A549 (cell line): ENCODE measurements at regions not wholly inside any gene's neighbourhood (a gene's known extent, or its start where the extent isn't known, plus 50 kb on each side); places are given as distances from the start of the nearest gene placed in this dataset.

Experiments
- ATAC-seq, 2 experiments: fragments of 200-7000 bp in 1 of 2; fragments of >200 bp in 1 of 2; cut with Nextera tagmentation in 1 of 2; cut with Tn5 transposase in 1 of 2; 3 replicates each; pipeline versions ENCODE4 v1.8.0 to v1.9.1; 2018 to 2020; ENCODE audit warnings: mild to moderate bottlenecking in 1 of 2, moderate library complexity in 1 of 2
- CTCF ChIA-PET: fragments of 300-600 bp; sonication (Branson Sonifier 250); formaldehyde crosslinking; extraction: SDS; loops from one replicate; lab custom pipeline; 2021; ENCODE audit warnings: antibody characterized with exemption, inconsistent platforms; lab: Yijun Ruan, JAX
- POLR2A ChIA-PET: fragments of 350-600 bp; formaldehyde crosslinking; extraction: SDS; loops from one replicate; lab custom pipeline; 2021; ENCODE audit warnings: antibody characterized with exemption, inconsistent platforms; lab: Yijun Ruan, JAX
- DNase-seq, 2 experiments: peaks; one replicate each; pipeline versions ENCODE4 v3.0.0 to v3.0.0-alpha.2; 2011 to 2016; ENCODE audit warnings: low read depth in 1 of 2, low spot score in 1 of 2
- FAIRE-seq: peaks from 2 replicates; lab custom pipeline; 2011; peaks lifted over from hg19 to GRCh38; lab: Jason Lieb, UNC
- H3K27ac ChIP-seq, 2 experiments: fragments of >200 bp; sonication (Bioruptor Twin); formaldehyde crosslinking; 3 replicates each; pipeline ENCODE4 v1.5.1; 2016 to 2017
- H3K4me1 ChIP-seq: fragments of >200 bp; sonication (Bioruptor Twin); formaldehyde crosslinking; 3 replicates; pipeline ENCODE4 v1.6.1; 2016
- H3K4me2 ChIP-seq: fragments of >200 bp; sonication (Bioruptor Twin); formaldehyde crosslinking; 3 replicates; pipeline ENCODE4 v1.6.1; 2016
- H3K4me3 ChIP-seq: fragments of >200 bp; sonication (Bioruptor Twin); formaldehyde crosslinking; 3 replicates; pipeline ENCODE4 v1.5.1; 2016
- H3K9me3 ChIP-seq: fragments of >200 bp; sonication (Bioruptor Twin); formaldehyde crosslinking; 3 replicates; pipeline ENCODE4 v1.6.1; 2016
- BCL3 ChIP-seq: fragments of >200 bp; sonication (Bioruptor Twin); formaldehyde crosslinking; IDR thresholded peaks from 3 replicates; pipeline ENCODE4 v1.6.1; 2016
- BHLHE40 ChIP-seq: IDR thresholded peaks from 2 replicates; pipeline ENCODE4 v1.6.1; 2012; ENCODE audit warnings: low read depth, low read length, inconsistent platforms
- CEBPB ChIP-seq, 2 experiments: fragments of >200 bp in 1 of 2; sonication (Bioruptor Twin) in 1 of 2; formaldehyde crosslinking in 1 of 2; IDR thresholded peaks; 2 replicates each; pipeline ENCODE4 v1.6.1; 2012 to 2016
- CHD4 ChIP-seq: fragments of 200-600 bp; sonication (generic); IDR thresholded peaks from 2 replicates; pipeline ENCODE4 v1.6.1; 2016; ENCODE audit warnings: antibody characterized with exemption, mild to moderate bottlenecking, borderline replicate concordance
- E2F6 ChIP-seq: IDR thresholded peaks from 2 replicates; pipeline ENCODE4 v1.6.1; 2012; ENCODE audit warnings: low read depth, borderline replicate concordance
- EHMT2 ChIP-seq: fragments of 200-600 bp; sonication (generic); IDR thresholded peaks from 2 replicates; pipeline ENCODE4 v1.6.1; 2016; ENCODE audit warnings: antibody characterized with exemption, low read depth, mild to moderate bottlenecking, moderate library complexity
- EP300 ChIP-seq, 2 experiments: fragments of >200 bp; sonication (Bioruptor Twin); formaldehyde crosslinking; IDR thresholded peaks; 2 replicates in 1 of 2; 3 replicates in 1 of 2; pipeline ENCODE4 v1.6.1; 2016 to 2017
- ESRRA ChIP-seq: fragments of 150-350 bp; IDR thresholded peaks from 2 replicates; pipeline ENCODE4 v1.6.1; 2014; ENCODE audit warnings: mild to moderate bottlenecking, low read length, borderline replicate concordance
- FOSL2 ChIP-seq, 2 experiments: fragments of 450-650 bp in 1 of 2; fragments of >200 bp in 1 of 2; sonication (Bioruptor Twin) in 1 of 2; formaldehyde crosslinking; IDR thresholded peaks; 2 replicates each; pipeline versions ENCODE4 v1.5.0 to v1.6.1; 2016 to 2020; ENCODE audit warnings: mild to moderate bottlenecking in 1 of 2, moderate library complexity in 1 of 2
- GATA3 ChIP-seq: IDR thresholded peaks from 2 replicates; pipeline ENCODE4 v1.6.1; 2012; ENCODE audit warnings: borderline replicate concordance
- HDAC2 ChIP-seq: fragments of 200-600 bp; sonication (generic); IDR thresholded peaks from 2 replicates; pipeline ENCODE4 v1.6.1; 2016
- HEYL ChIP-seq: fragments of 250-450 bp; sonication (Bioruptor Pico); IDR thresholded peaks from 2 replicates; pipeline ENCODE4 v1.8.0; 2021; ENCODE audit warnings: mild to moderate bottlenecking, moderate library complexity
- HOXA7 ChIP-seq: fragments of 250-450 bp; sonication (Bioruptor Pico); IDR thresholded peaks from 2 replicates; pipeline ENCODE4 v1.5.0; 2020; ENCODE audit warnings: mild to moderate bottlenecking, moderate library complexity
- HOXB5 ChIP-seq: fragments of 250-450 bp; sonication (Bioruptor Pico); IDR thresholded peaks from 2 replicates; pipeline ENCODE4 v1.5.0; 2020; ENCODE audit warnings: mild to moderate bottlenecking, moderate library complexity
- JUN ChIP-seq, 2 experiments: fragments of >200 bp; sonication (Bioruptor Twin); formaldehyde crosslinking; IDR thresholded peaks; 2 replicates in 1 of 2; 3 replicates in 1 of 2; pipeline ENCODE4 v1.6.1; 2016 to 2017
- JUNB ChIP-seq: fragments of >200 bp; sonication (Bioruptor Twin); formaldehyde crosslinking; IDR thresholded peaks from 2 replicates; pipeline ENCODE4 v1.6.1; 2016
- KDM5A ChIP-seq: fragments of 200-600 bp; sonication (generic); IDR thresholded peaks from 2 replicates; pipeline ENCODE4 v1.6.1; 2016; ENCODE audit warnings: antibody characterized with exemption, mild to moderate bottlenecking
- MAZ ChIP-seq: fragments of 150-350 bp; IDR thresholded peaks from 2 replicates; pipeline ENCODE4 v1.6.1; 2014; ENCODE audit warnings: antibody characterized with exemption, low read depth, low read length, borderline replicate concordance
- POLR2A ChIP-seq: IDR thresholded peaks from 2 replicates; pipeline ENCODE4 v1.6.1; 2012; ENCODE audit warnings: mild to moderate bottlenecking, low read length
- POLR2AphosphoS2 ChIP-seq: conservative IDR thresholded peaks from 2 replicates; pipeline ENCODE4 v1.6.1; 2012; ENCODE audit warnings: low read length, improper control_type of control experiment, inconsistent platforms
- RAD21 ChIP-seq, 2 experiments: fragments of >200 bp in 1 of 2; sonication (Bioruptor Twin) in 1 of 2; formaldehyde crosslinking in 1 of 2; IDR thresholded peaks in 1 of 2; conservative IDR thresholded peaks in 1 of 2; 2 replicates in 1 of 2; 3 replicates in 1 of 2; pipeline ENCODE4 v1.6.1; 2012 to 2018; ENCODE audit warnings: inconsistent platforms in 1 of 2
- RCOR1 ChIP-seq: fragments of 150-350 bp; IDR thresholded peaks from 2 replicates; pipeline ENCODE4 v1.6.1; 2014; ENCODE audit warnings: antibody characterized with exemption, low read length, low read depth
- RNF2 ChIP-seq: fragments of 200-600 bp; sonication (generic); IDR thresholded peaks from 2 replicates; pipeline ENCODE4 v1.6.1; 2016; ENCODE audit warnings: low read depth, mild to moderate bottlenecking, antibody characterized with exemption, moderate library complexity, borderline replicate concordance
- SMC3 ChIP-seq: fragments of >200 bp; sonication (Bioruptor Twin); formaldehyde crosslinking; IDR thresholded peaks from 3 replicates; pipeline ENCODE4 v1.6.1; 2018; ENCODE audit warnings: inconsistent platforms
- TP53 ChIP-seq: fragments of 250-450 bp; sonication (Bioruptor Pico); IDR thresholded peaks from 2 replicates; pipeline ENCODE4 v1.5.0; 2021; ENCODE audit warnings: mild to moderate bottlenecking, moderate library complexity
- USF2 ChIP-seq: fragments of 450-650 bp; IDR thresholded peaks from 2 replicates; pipeline ENCODE4 v1.6.1; 2014; ENCODE audit warnings: antibody characterized with exemption
- ZNF302 ChIP-seq: fragments of 250-450 bp; sonication (Bioruptor Pico); IDR thresholded peaks from 2 replicates; pipeline ENCODE4 v1.9.0; 2021; ENCODE audit warnings: inconsistent platforms, mild to moderate bottlenecking, moderate library complexity
- WGBS: methylation state at CpG from one replicate; pipeline ENCODE4 v1.1.6; 2017; ENCODE audit errors: missing lambda C conversion rate; 5-methylcytosine and 5-hydroxymethylcytosine counted together

GRCh38 chr12:87814625-87815024, 214.6 kb downstream of the C12orf50 start:
- 11% methylated on average over 2 of the region's 2 CpGs for WGBS
- TF ChIP-seq HEYL (no peak), ESRRA (no peak), EHMT2 (no peak), POLR2AphosphoS2 (no peak), HDAC2 (no peak), RCOR1 (no peak), RNF2 (no peak), HOXB5 (CRISPR knock-in tag) (no peak), POLR2A (no peak), GATA3 (no peak), E2F6 (no peak), KDM5A (no peak), USF2 (no peak), RAD21 (conservative IDR thresholded peaks at IDR 0.05 in 1 of 2, IDR thresholded peaks at IDR 0.05 in 1 of 2) (no peak), TP53 (CRISPR knock-in tag) (no peak), CHD4 (no peak), HOXA7 (CRISPR knock-in tag) (no peak), MAZ (no peak), BCL3 (no peak), SMC3 (no peak)
- TF ChIP-seq, all 56 proteins: peak for 0
- H3K4me1 ChIP-seq = peaks cover 68% of the 10 kb centered on the region
- peak overlapping the region; percentile 85 to 91 for H3K27ac ChIP-seq
- no peak overlapping the region for H3K4me3 ChIP-seq
- peak overlapping the region; percentile 65 for H3K4me2 ChIP-seq
- peaks cover 41% of the 10 kb centered on the region for H3K9me3 ChIP-seq
- CTCF ChIA-PET = interaction anchor here (1.2 kb wide), 1 partner anchor 34 kb away, joined by 4 read pairs; no protein-coding TSS in a partner anchor
- FAIRE-seq = no peak
- no peak for ATAC-seq
- POLR2A ChIA-PET = no interaction called here
- peak in 1 of 2 experiments; percentile 36 for DNase-seq

GRCh38 chr12:87813476-87814234, 215.5 kb downstream of the C12orf50 start:
- TF ChIP-seq JUN (IDR thresholded peaks at IDR 0.05) (peak; percentile 38 to 66; a peak in 4 of 5 replicates), FOSL2 (IDR thresholded peaks at IDR 0.05) (peak; percentile 68; the same call in 1 of the 2 replicates), FOSL2 (CRISPR knock-in tag; IDR thresholded peaks at IDR 0.05) (peak; percentile 84), EHMT2 (no peak), RAD21 (conservative IDR thresholded peaks at IDR 0.05 in 1 of 2, IDR thresholded peaks at IDR 0.05 in 1 of 2) (peak; percentile 4 to 12; a peak in 1 of 5 replicates), JUNB (peak; percentile 58; the same call in 1 of the 2 replicates), EP300 (IDR thresholded peaks at IDR 0.05) (peak; percentile 19 to 73; a peak in 3 of 5 replicates), ZNF302 (CRISPR knock-in tag) (no peak), GATA3 (peak; percentile 41; the same call in 1 of the 2 replicates), CEBPB (IDR thresholded peaks at IDR 0.05) (peak in 1 of 2 experiments; percentile 33; a peak in 1 of 4 replicates), BHLHE40 (no peak)
- ChIA-PET CTCF (interaction anchor here (1.2 kb wide), 1 partner anchor 35 kb away, joined by 4 read pairs; no protein-coding TSS in a partner anchor), POLR2A (no interaction called here)
- Histone ChIP-seq H3K4me3 (no peak overlapping the region), H3K4me2 (peak overlapping the region; percentile 65), H3K4me1 (peaks cover 64% of the 10 kb centered on the region), H3K27ac (peak overlapping the region; percentile 85 to 91), H3K9me3 (peaks cover 41% of the 10 kb centered on the region)
- FAIRE-seq = peak; percentile 7
- peak; percentile 38 to 76 for DNase-seq
- ATAC-seq = peak; percentile 85 to 89
